CD14-positive monocyte (primary cell): ENCODE measurements at regions not wholly inside any gene's neighbourhood (a gene's known extent, or its start where the extent isn't known, plus 50 kb on each side); places are given as distances from the start of the nearest gene placed in this dataset.

Source experiments
- DNase-seq, 3 donors: peaks; one replicate each; pipeline ENCODE4 v3.0.0-alpha.2; 2011 to 2022
- H2AFZ ChIP-seq: 2 replicates; pipeline ENCODE4 v1.6.0; 2012; ENCODE audit warnings: mild to moderate bottlenecking, low read depth, low read length, inconsistent platforms; ENCODE audit not compliant: insufficient read depth, poor library complexity, severe bottlenecking
- H3K27ac ChIP-seq, 2 donors: 1 replicate in 1 of 2; 2 replicates in 1 of 2; pipeline ENCODE4 v1.5.1; 2012 to 2013; ENCODE audit warnings: low read length in 2 of 2, control low read depth in 1 of 2, inconsistent platforms in 1 of 2, low read depth in 1 of 2, mild to moderate bottlenecking in 1 of 2
- H3K27me3 ChIP-seq, 2 donors: one replicate each; pipeline versions ENCODE4 v1.6.0 to v1.6.1; 2011 to 2013; ENCODE audit warnings: low read length in 2 of 2; ENCODE audit not compliant: control insufficient read depth in 2 of 2, insufficient read depth in 2 of 2
- H3K36me3 ChIP-seq, 2 donors: replicated peaks in 1 of 2; 1 replicate in 1 of 2; 2 replicates in 1 of 2; pipeline versions ENCODE4 v1.5.1 to v1.6.1; 2012 to 2013; ENCODE audit warnings: low read length in 2 of 2, control low read depth in 1 of 2, inconsistent platforms in 1 of 2, mild to moderate bottlenecking in 1 of 2; ENCODE audit not compliant: insufficient read depth in 2 of 2, control insufficient read depth in 1 of 2
- H3K4me1 ChIP-seq, 2 donors: 1 replicate in 1 of 2; 2 replicates in 1 of 2; pipeline versions ENCODE4 v1.5.1 to v1.6.1; 2012 to 2013; ENCODE audit warnings: low read length in 2 of 2, control low read depth in 1 of 2, inconsistent platforms in 1 of 2, mild to moderate bottlenecking in 1 of 2, moderate library complexity in 1 of 2; ENCODE audit not compliant: insufficient read depth in 2 of 2, control insufficient read depth in 1 of 2
- H3K4me2 ChIP-seq: replicated peaks from 2 replicates; pipeline ENCODE3; 2012; ENCODE audit warnings: low read length, moderate library complexity, mild to moderate bottlenecking; ENCODE audit not compliant: poor library complexity, severe bottlenecking; ENCODE audit errors: extremely low read depth
- H3K4me3 ChIP-seq, 3 experiments: fragments of 200-600 bp in 1 of 3; sonication (generic) in 1 of 3; replicated peaks in 1 of 3; 1 replicate in 2 of 3; 2 replicates in 1 of 3; pipeline ENCODE4 v1.5.1; 2011 to 2013; ENCODE audit warnings: low read length in 3 of 3, mild to moderate bottlenecking in 3 of 3, control low read depth in 2 of 3, low read depth in 2 of 3, inconsistent platforms in 1 of 3, moderate library complexity in 1 of 3
- H3K79me2 ChIP-seq: 2 replicates; pipeline ENCODE4 v1.6.0; 2012; ENCODE audit warnings: mild to moderate bottlenecking, control low read depth, inconsistent platforms, low read length, moderate library complexity; ENCODE audit not compliant: insufficient read depth
- H3K9ac ChIP-seq: 2 replicates; pipeline ENCODE4 v1.6.0; 2017; ENCODE audit warnings: low read length, mild to moderate bottlenecking; ENCODE audit not compliant: insufficient read depth, poor library complexity, severe bottlenecking
- H3K9me3 ChIP-seq, 2 donors: replicated peaks in 1 of 2; 1 replicate in 1 of 2; 2 replicates in 1 of 2; pipeline versions ENCODE4 v1.5.1 to v1.6.1; 2012 to 2013; ENCODE audit warnings: low read length in 2 of 2, control low read depth in 1 of 2; ENCODE audit not compliant: control insufficient read depth in 1 of 2, insufficient read depth in 1 of 2
- H4K20me1 ChIP-seq: 2 replicates; pipeline ENCODE4 v1.6.0; 2012; ENCODE audit warnings: mild to moderate bottlenecking, low read length, control low read depth, moderate library complexity; ENCODE audit not compliant: insufficient read depth
- H3K27ac Mint-ChIP-seq, 7 donors: one replicate each; pipeline ENCODE4 v1.8.0; 2020; ENCODE audit warnings: mild to moderate bottlenecking in 7 of 7, mixed read lengths in 7 of 7, moderate library complexity in 6 of 7, inconsistent platforms in 2 of 7
- H3K27me3 Mint-ChIP-seq, 3 donors: one replicate each; pipeline ENCODE4 v1.8.0; 2021 to 2022; ENCODE audit warnings: low read depth in 3 of 3, mild to moderate bottlenecking in 3 of 3, mixed read lengths in 3 of 3, moderate library complexity in 3 of 3, inconsistent platforms in 1 of 3
- H3K36me3 Mint-ChIP-seq, 2 donors: one replicate each; pipeline ENCODE4 v1.8.0; 2020; ENCODE audit warnings: mixed read lengths in 2 of 2, inconsistent platforms in 1 of 2, mild to moderate bottlenecking in 1 of 2
- H3K4me1 Mint-ChIP-seq: one replicate; pipeline ENCODE4 v1.8.0; 2020; ENCODE audit warnings: mild to moderate bottlenecking, mixed read lengths
- H3K4me3 Mint-ChIP-seq, 2 donors: one replicate each; pipeline ENCODE4 v1.8.0; 2020; ENCODE audit warnings: mild to moderate bottlenecking in 2 of 2, mixed read lengths in 2 of 2, moderate library complexity in 1 of 2
- H3K9me3 Mint-ChIP-seq, 7 donors: one replicate each; pipeline ENCODE4 v1.8.0; 2020 to 2022; ENCODE audit warnings: mixed read lengths in 7 of 7, mild to moderate bottlenecking in 6 of 7, moderate library complexity in 6 of 7, inconsistent platforms in 2 of 7
- CTCF ChIP-seq: fragments of 200-600 bp; IDR thresholded peaks from one replicate; pipeline ENCODE4 v1.8.0; 2022; ENCODE audit warnings: antibody characterized with exemption, mild to moderate bottlenecking
- WGBS: methylation state at CpG from one replicate; pipeline ENCODE4 v1.1.5; 2013; ENCODE audit warnings: missing lambda C conversion rate; ENCODE audit not compliant: insufficient coverage; 5-methylcytosine and 5-hydroxymethylcytosine counted together
- intact Hi-C, 2 donors: fragments of 100-400 bp; cut with micrococcal nuclease; formaldehyde crosslinking; loops; one replicate each; pipeline versions ENCODE4 v1.15.0 to v1.15.1; 2023

- Mint-ChIP-seq H3K27me3 (peaks cover 2 to 7% (median 3%) of the 10 kb centered on the region in 3 donors), H3K4me3 (no peak overlapping the region), H3K9me3 (peaks cover 4 to 23% (median 15%) of the 10 kb centered on the region in 7 donors), H3K4me1 (no peaks in the 10 kb centered on the region), H3K27ac (no peak overlapping the region), H3K36me3 (no peaks in the 10 kb centered on the region)
- no peak overlapping the region for H3K9ac ChIP-seq
- 100% methylated on average over 1 of the region's 3 CpGs for WGBS
- no peak overlapping the region for H3K4me2 ChIP-seq
- no peaks in the 10 kb centered on the region for H4K20me1 ChIP-seq
- DNase-seq = no peak
- peaks cover 11 to 20% of the 10 kb centered on the region in 2 donors for H3K9me3 ChIP-seq
- no peak overlapping the region for H2AFZ ChIP-seq
- no peaks in the 10 kb centered on the region for H3K4me1 ChIP-seq
- no peaks in the 10 kb centered on the region for H3K79me2 ChIP-seq
- no peaks in the 10 kb centered on the region for H3K36me3 ChIP-seq
- no peak overlapping the region for H3K4me3 ChIP-seq
- no peaks in the 10 kb centered on the region for H3K27me3 ChIP-seq
- no peak overlapping the region for H3K27ac ChIP-seq
- intact Hi-C loops = no loop called here
- no peak for TF ChIP-seq CTCF
Measured at GRCh38 chr7:52271703-52272102, 763.7 kb upstream of the POM121L12 start.

- H3K9me3 ChIP-seq = peaks cover 11 to 15% of the 10 kb centered on the region in 2 donors
- Mint-ChIP-seq H3K4me1 (no peaks in the 10 kb centered on the region), H3K27me3 (peaks cover 2 to 7% (median 3%) of the 10 kb centered on the region in 3 donors), H3K4me3 (no peak overlapping the region), H3K9me3 (peaks cover 3 to 22% (median 13%) of the 10 kb centered on the region in 7 donors), H3K27ac (no peak overlapping the region), H3K36me3 (no peaks in the 10 kb centered on the region)
- no peaks in the 10 kb centered on the region for H3K79me2 ChIP-seq
- TF ChIP-seq CTCF = no peak
- no peak overlapping the region for H3K9ac ChIP-seq
- H3K4me2 ChIP-seq = no peak overlapping the region
- intact Hi-C loops = no loop called here
- no peak overlapping the region for H3K4me3 ChIP-seq
- no peaks in the 10 kb centered on the region for H4K20me1 ChIP-seq
- H3K4me1 ChIP-seq = no peaks in the 10 kb centered on the region
- H3K27me3 ChIP-seq = no peaks in the 10 kb centered on the region
- DNase-seq = no peak
- WGBS = 80% methylated on average over 2 of the region's 3 CpGs
- H3K36me3 ChIP-seq = no peaks in the 10 kb centered on the region
- H3K27ac ChIP-seq = no peak overlapping the region
- no peak overlapping the region for H2AFZ ChIP-seq
Measured at GRCh38 chr7:52270301-52270700, 765.1 kb upstream of the POM121L12 start.
